Progenitor cell of endocrine pancreas (in vitro differentiated cells): ENCODE measurements at regions not wholly inside any gene's neighbourhood (a gene's known extent, or its start where the extent isn't known, plus 50 kb on each side); places are given as distances from the start of the nearest gene placed in this dataset.

Experiments
- DNase-seq: peaks from one replicate; pipeline ENCODE4 v3.0.0; 2021; ENCODE audit warnings: low spot score; ENCODE audit not compliant: unreplicated experiment
- H3K27ac Mint-ChIP-seq: 2 replicates; pipeline ENCODE4 v1.8.0; 2021; ENCODE audit warnings: mild to moderate bottlenecking, moderate library complexity, mixed read lengths
- H3K27me3 Mint-ChIP-seq: 2 replicates; pipeline ENCODE4 v1.8.0; 2021; ENCODE audit warnings: mixed read lengths
- H3K36me3 Mint-ChIP-seq: 2 replicates; pipeline ENCODE4 v1.8.0; 2022; ENCODE audit warnings: mixed read lengths; ENCODE audit not compliant: insufficient read depth
- H3K4me1 Mint-ChIP-seq: 2 replicates; pipeline ENCODE4 v1.8.0; 2021; ENCODE audit warnings: low read depth, mixed read lengths
- H3K4me3 Mint-ChIP-seq: 2 replicates; pipeline ENCODE4 v1.8.0; 2021; ENCODE audit warnings: low read depth, mild to moderate bottlenecking, moderate library complexity, mixed read lengths
- H3K9me3 Mint-ChIP-seq: 2 replicates; pipeline ENCODE4 v1.8.0; 2021; ENCODE audit warnings: low read depth, mixed read lengths
- TF ChIP-seq, protein P1 (sequence below): fragments of 200-600 bp; sonication (generic); IDR thresholded peaks from one replicate; pipeline ENCODE4 v1.5.0; 2021; ENCODE audit warnings: antibody characterized with exemption, mild to moderate bottlenecking; ENCODE audit not compliant: unreplicated experiment

DNA sequence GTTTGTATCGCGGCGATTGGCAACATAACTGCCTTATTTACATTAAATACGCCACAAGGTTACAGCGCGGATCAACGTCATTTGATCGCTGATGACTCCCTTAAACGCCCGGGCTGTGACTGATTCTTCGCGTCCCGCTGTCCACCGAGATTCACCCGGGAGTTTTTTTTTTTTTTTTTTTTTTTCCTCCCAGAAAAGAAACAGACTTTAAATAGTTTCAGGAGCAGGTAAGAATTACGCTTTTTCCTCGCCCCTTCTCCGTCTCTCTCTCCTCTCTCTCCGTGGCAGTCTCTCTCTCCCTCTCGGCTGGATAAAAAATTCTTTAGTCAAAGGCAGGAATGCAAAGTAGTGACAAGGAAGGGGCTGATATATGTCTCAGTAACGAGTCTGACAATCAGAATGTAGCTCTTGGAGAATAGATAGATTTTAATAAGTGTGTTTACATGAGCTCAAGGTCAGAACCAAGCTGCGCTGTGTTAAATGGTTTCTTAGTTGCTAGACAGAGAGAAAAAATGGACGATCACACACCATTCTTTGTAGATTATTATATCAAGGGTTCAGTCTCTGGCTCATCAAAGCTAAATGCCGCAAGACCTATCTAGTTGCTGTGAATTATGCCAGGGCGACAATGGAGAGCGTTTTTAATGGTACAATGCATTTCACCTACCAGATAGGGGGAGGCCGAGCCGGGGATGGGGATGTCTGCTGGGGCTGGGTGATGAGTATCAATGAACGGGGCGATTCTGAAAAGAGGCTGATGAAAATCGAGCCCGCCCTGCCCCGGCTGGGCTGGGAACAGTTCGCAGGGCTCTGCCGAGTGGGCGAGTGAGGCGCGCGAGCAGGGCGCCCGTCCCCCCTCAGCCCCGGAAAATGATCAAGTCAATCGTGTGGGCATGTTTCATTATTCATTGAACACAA lies 147.2 kb upstream of the ZNF536 start:
- Mint-ChIP-seq H3K4me1 (peaks cover 22% of the 10 kb centered on the region), H3K27me3 (peaks cover 74% of the 10 kb centered on the region), H3K4me3 (peak overlapping the region; percentile 14), H3K27ac (peak overlapping the region; percentile 50), H3K9me3 (no peaks in the 10 kb centered on the region), H3K36me3 (no peaks in the 10 kb centered on the region)
- no peak for DNase-seq
- TF ChIP-seq, protein P1, sequence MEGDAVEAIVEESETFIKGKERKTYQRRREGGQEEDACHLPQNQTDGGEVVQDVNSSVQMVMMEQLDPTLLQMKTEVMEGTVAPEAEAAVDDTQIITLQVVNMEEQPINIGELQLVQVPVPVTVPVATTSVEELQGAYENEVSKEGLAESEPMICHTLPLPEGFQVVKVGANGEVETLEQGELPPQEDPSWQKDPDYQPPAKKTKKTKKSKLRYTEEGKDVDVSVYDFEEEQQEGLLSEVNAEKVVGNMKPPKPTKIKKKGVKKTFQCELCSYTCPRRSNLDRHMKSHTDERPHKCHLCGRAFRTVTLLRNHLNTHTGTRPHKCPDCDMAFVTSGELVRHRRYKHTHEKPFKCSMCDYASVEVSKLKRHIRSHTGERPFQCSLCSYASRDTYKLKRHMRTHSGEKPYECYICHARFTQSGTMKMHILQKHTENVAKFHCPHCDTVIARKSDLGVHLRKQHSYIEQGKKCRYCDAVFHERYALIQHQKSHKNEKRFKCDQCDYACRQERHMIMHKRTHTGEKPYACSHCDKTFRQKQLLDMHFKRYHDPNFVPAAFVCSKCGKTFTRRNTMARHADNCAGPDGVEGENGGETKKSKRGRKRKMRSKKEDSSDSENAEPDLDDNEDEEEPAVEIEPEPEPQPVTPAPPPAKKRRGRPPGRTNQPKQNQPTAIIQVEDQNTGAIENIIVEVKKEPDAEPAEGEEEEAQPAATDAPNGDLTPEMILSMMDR, result no peak

DNA sequence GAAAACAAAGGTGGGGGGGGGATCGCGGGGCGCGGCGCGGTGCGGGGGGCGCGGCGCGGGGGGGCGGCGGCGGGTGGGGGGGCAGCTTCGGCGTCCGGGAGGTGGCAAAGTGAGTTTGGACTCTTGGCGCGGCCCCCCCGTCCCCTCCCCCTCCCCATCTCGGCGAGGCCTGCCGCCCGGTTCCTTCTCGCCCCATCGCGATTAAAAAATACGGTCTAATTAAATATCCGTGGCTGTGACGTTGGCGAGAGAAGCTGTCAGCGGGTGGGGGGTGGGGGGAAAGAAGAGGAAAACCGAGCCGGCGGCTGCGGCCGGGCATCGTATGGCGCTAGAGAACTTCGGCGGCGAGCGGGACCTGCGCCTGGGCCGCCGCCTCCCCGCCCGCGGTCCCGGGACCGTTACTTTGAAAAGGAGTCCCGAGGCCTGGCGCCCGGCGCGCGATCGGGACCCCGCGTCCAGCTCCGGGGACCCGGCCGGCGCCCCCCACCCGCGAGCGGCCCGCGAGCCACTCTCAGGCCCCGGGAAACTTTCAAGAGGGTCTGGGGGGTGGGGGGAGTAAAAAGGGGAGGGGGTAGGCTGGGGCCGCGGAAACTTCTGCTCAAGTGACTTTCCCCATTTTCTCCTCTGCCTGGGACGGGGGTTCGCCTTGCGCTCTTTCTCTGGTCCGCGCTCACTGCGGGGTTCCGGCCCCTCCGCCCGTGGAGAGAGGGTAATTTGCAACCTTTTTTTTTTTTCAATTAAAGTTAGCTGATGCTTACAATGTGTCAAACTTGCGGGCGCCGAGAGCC lies 146.3 kb upstream of the ZNF536 start:
- peaks cover 27% of the 10 kb centered on the region for H3K4me1 Mint-ChIP-seq
- no peak for DNase-seq

GRCh38 chr19:30226464-30227011 lies 145.6 kb upstream of the ZNF536 start:
- H3K27me3 Mint-ChIP-seq, result peaks cover 76% of the 10 kb centered on the region
- H3K4me1 Mint-ChIP-seq, result peaks cover 27% of the 10 kb centered on the region
- TF ChIP-seq, protein P1, result no peak
- H3K36me3 Mint-ChIP-seq, result no peaks in the 10 kb centered on the region
- H3K4me3 Mint-ChIP-seq, result peak overlapping the region; percentile 75
- H3K27ac Mint-ChIP-seq, result peak overlapping the region; percentile 89
- no peaks in the 10 kb centered on the region for H3K9me3 Mint-ChIP-seq
- DNase-seq, result no peak

More for the DNA sequence above, 146.3 kb upstream of the ZNF536 start:
- peaks cover 74% of the 10 kb centered on the region for H3K27me3 Mint-ChIP-seq
- no peaks in the 10 kb centered on the region for H3K9me3 Mint-ChIP-seq
- TF ChIP-seq, protein P1, result no peak
- H3K4me3 Mint-ChIP-seq, result peak overlapping the region; percentile 62
- H3K27ac Mint-ChIP-seq, result no peak overlapping the region
- no peaks in the 10 kb centered on the region for H3K36me3 Mint-ChIP-seq

- peaks cover 73% of the 10 kb centered on the region for H3K27me3 Mint-ChIP-seq
- no peak for DNase-seq
- H3K36me3 Mint-ChIP-seq, result no peaks in the 10 kb centered on the region
- no peaks in the 10 kb centered on the region for H3K9me3 Mint-ChIP-seq
- peaks cover 27% of the 10 kb centered on the region for H3K4me1 Mint-ChIP-seq
- H3K27ac Mint-ChIP-seq, result peak overlapping the region; percentile 89
- TF ChIP-seq, protein P1, result no peak
- H3K4me3 Mint-ChIP-seq, result peak overlapping the region; percentile 75
These were observed 145.1 kb upstream of the ZNF536 start for GRCh38 chr19:30227012-30227621.

GRCh38 chr19:30227661-30228112 lies 144.5 kb upstream of the ZNF536 start:
- Mint-ChIP-seq H3K4me3 (peak overlapping the region; percentile 71), H3K9me3 (no peaks in the 10 kb centered on the region), H3K36me3 (no peaks in the 10 kb centered on the region), H3K4me1 (peaks cover 27% of the 10 kb centered on the region), H3K27ac (no peak overlapping the region), H3K27me3 (peaks cover 77% of the 10 kb centered on the region)
- TF ChIP-seq, protein P1, result peak; percentile 73
- DNase-seq, result peak; percentile 73
